22Rv1 (cell line): ENCODE measurements at regions not wholly inside any gene's neighbourhood (a gene's known extent, or its start where the extent isn't known, plus 50 kb on each side); places are given as distances from the start of the nearest gene placed in this dataset.

Source experiments
- ZFX ChIP-seq: fragments of 450-650 bp; IDR thresholded peaks from 2 replicates; pipeline ENCODE4 v1.6.1; 2017; ENCODE audit warnings: antibody characterized with exemption, borderline replicate concordance
- TF ChIP-seq, protein P1 (sequence below): fragments of 450-650 bp; IDR thresholded peaks from 2 replicates; pipeline ENCODE4 v1.5.1; 2017; ENCODE audit warnings: mild to moderate bottlenecking

DNA sequence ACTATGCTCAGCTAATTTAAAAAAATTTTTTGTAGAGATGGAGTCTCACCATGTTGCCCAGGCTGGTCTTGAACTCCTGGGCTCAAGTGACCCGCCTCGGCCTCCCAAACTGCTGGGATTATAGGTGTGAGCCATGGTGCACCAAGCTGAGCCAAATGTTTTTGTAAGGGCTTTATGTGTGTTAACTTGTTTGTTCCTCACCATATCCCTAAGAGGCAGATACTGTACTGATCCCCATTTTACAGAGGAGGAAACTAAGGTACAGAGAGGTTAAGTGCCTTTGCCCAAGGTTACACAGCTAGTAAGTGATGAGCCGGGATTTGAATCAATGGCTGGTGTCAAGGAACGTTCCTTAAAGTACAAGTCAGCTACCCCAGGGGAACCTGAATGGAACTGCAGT lies 85.3 kb upstream of the KLF7 start:
- TF ChIP-seq, protein P1, sequence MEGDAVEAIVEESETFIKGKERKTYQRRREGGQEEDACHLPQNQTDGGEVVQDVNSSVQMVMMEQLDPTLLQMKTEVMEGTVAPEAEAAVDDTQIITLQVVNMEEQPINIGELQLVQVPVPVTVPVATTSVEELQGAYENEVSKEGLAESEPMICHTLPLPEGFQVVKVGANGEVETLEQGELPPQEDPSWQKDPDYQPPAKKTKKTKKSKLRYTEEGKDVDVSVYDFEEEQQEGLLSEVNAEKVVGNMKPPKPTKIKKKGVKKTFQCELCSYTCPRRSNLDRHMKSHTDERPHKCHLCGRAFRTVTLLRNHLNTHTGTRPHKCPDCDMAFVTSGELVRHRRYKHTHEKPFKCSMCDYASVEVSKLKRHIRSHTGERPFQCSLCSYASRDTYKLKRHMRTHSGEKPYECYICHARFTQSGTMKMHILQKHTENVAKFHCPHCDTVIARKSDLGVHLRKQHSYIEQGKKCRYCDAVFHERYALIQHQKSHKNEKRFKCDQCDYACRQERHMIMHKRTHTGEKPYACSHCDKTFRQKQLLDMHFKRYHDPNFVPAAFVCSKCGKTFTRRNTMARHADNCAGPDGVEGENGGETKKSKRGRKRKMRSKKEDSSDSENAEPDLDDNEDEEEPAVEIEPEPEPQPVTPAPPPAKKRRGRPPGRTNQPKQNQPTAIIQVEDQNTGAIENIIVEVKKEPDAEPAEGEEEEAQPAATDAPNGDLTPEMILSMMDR: no peak
- TF ChIP-seq ZFX: no peak
